Upper lobe of right lung (tissue), 1 donor: ENCODE measurements at regions not wholly inside any gene's neighbourhood (a gene's known extent, or its start where the extent isn't known, plus 50 kb on each side); places are given as distances from the start of the nearest gene placed in this dataset.
"Not testable (repeated sequence)": the region's sequence is repeated elsewhere in the genome, so short reads cannot be mapped to it uniquely, and the experiment has no call there.

Experiments used
- ATAC-seq: fragments of 200-7000 bp; cut with Tn5 transposase; one replicate; pipeline ENCODE4 v1.9.1; 2020; ENCODE audit warnings: mild to moderate bottlenecking, moderate library complexity
- DNase-seq: peaks from one replicate; pipeline ENCODE4 v3.0.0-alpha.2; 2020
- H3K27ac ChIP-seq: fragments of 200-600 bp; one replicate; pipeline ENCODE4 v1.8.0; 2022
- H3K27me3 ChIP-seq: fragments of 200-600 bp; one replicate; pipeline ENCODE4 v1.8.0; 2022; ENCODE audit warnings: mild to moderate bottlenecking
- H3K36me3 ChIP-seq: fragments of 200-600 bp; one replicate; pipeline ENCODE4 v1.8.0; 2022
- H3K4me1 ChIP-seq: fragments of 200-600 bp; one replicate; pipeline ENCODE4 v1.8.0; 2022
- H3K4me3 ChIP-seq: fragments of 200-600 bp; one replicate; pipeline ENCODE4 v1.8.0; 2022; ENCODE audit warnings: mild to moderate bottlenecking
- H3K9me3 ChIP-seq: fragments of 200-600 bp; one replicate; pipeline ENCODE4 v1.8.0; 2022
- CTCF ChIP-seq: fragments of 200-600 bp; IDR thresholded peaks from one replicate; pipeline ENCODE4 v1.8.0; 2022; ENCODE audit warnings: antibody characterized with exemption
- intact Hi-C: fragments of 100-400 bp; cut with DNase I; formaldehyde crosslinking; loops from one replicate; pipeline ENCODE4 v1.11.0; 2022
- donor health status: DM: no; HTN: yes; CAD: no; lungs with severe emphysema.

GRCh38 chr13:78129823-78130222 lies 211.2 kb upstream of the EDNRB start:
- Histone ChIP-seq H3K4me3 (no peak overlapping the region), H3K9me3 (no peaks in the 10 kb centered on the region), H3K4me1 (no peaks in the 10 kb centered on the region), H3K27ac (no peak overlapping the region), H3K36me3 (no peaks in the 10 kb centered on the region), H3K27me3 (no peaks in the 10 kb centered on the region)
- intact Hi-C loops = loop anchor here (10.0 kb wide), 1 partner anchor 845 kb away; no protein-coding TSS in a partner anchor
- TF ChIP-seq CTCF = no peak
- DNase-seq (no peak), ATAC-seq (no peak)

- Histone ChIP-seq H3K27ac (no peak overlapping the region), H3K4me1 (no peaks in the 10 kb centered on the region), H3K36me3 (no peaks in the 10 kb centered on the region), H3K9me3 (no peaks in the 10 kb centered on the region), H3K4me3 (no peak overlapping the region), H3K27me3 (no peaks in the 10 kb centered on the region)
- intact Hi-C loops = no loop called here
- TF ChIP-seq CTCF = no peak
- no peak for ATAC-seq
- DNase-seq = no peak
Observed at GRCh38 chr13:78129359-78129758, 210.7 kb upstream of the EDNRB start.

- Histone ChIP-seq H3K36me3 (no peaks in the 10 kb centered on the region), H3K4me1 (no peaks in the 10 kb centered on the region), H3K9me3 (no peaks in the 10 kb centered on the region), H3K27ac (no peak overlapping the region), H3K4me3 (no peak overlapping the region), H3K27me3 (no peaks in the 10 kb centered on the region)
- peak; percentile 91 for TF ChIP-seq CTCF
- DNase-seq (no peak), ATAC-seq (peak; percentile 83)
- intact Hi-C loops = no loop called here
Observed at GRCh38 chr13:78121459-78122348, 203.1 kb upstream of the EDNRB start.

DNA sequence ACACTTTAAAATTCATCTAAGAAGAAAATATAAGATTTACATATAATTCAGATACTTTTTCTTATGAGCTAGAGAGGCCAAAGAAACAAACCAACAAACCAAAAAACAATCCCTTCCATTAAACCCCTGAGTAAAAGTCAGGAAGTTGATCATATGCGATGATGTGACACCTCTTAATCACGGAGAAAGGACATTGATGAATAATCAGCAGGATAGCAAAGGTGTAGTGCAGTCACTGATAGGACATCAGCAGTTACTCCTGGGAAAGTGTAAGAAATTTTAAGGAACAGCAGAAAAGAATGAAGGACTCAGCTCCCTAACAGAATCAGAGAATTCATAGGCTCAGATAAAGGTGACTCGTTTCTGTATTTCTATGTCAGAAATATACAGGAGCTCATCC lies 202.4 kb upstream of the EDNRB start:
- Histone ChIP-seq H3K9me3 (no peaks in the 10 kb centered on the region), H3K4me1 (no peaks in the 10 kb centered on the region), H3K27ac (no peak overlapping the region), H3K27me3 (no peaks in the 10 kb centered on the region), H3K4me3 (no peak overlapping the region), H3K36me3 (no peaks in the 10 kb centered on the region)
- intact Hi-C loops = no loop called here
- DNase-seq (no peak), ATAC-seq (no peak)
- no peak for TF ChIP-seq CTCF

DNA sequence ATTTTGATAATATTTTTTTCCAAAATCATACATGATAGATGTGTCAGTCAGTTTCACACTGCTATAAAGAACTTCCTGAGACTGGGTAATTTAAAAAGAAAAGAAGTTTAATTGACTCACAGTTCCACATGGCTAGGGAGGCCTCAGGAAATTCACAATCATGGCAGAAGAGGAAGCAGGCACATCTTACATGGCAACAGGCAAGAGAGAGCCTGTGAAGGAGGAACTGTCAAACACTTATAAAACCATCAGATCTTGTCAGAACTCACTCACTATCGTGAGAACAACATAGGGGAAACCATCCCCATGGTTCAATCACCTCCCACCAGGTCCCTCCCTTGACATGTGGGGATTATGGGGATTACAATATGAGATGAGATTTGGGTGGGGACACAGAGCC lies 201.5 kb upstream of the EDNRB start:
- intact Hi-C loops, H3K36me3 ChIP-seq, H3K27ac ChIP-seq, H3K9me3 ChIP-seq, DNase-seq, H3K4me1 ChIP-seq, H3K27me3 ChIP-seq, H3K4me3 ChIP-seq, ATAC-seq: not testable (repeated sequence)

GRCh38 chr13:78117070-78117469 lies 198.4 kb upstream of the EDNRB start:
- not testable (repeated sequence) for H3K9me3 ChIP-seq, H3K27ac ChIP-seq, H3K27me3 ChIP-seq, H3K4me1 ChIP-seq, ATAC-seq, H3K36me3 ChIP-seq, DNase-seq, H3K4me3 ChIP-seq
- intact Hi-C loops = loop anchor here (5.0 kb wide), 1 partner anchor 335 kb away; no protein-coding TSS in a partner anchor
